Osteoblast (primary cell): ENCODE measurements at regions not wholly inside any gene's neighbourhood (a gene's known extent, or its start where the extent isn't known, plus 50 kb on each side); places are given as distances from the start of the nearest gene placed in this dataset.

Source experiments
- DNase-seq: peaks from one replicate; pipeline ENCODE4 v3.0.0; 2011; ENCODE audit warnings: low spot score, mixed read lengths; ENCODE audit not compliant: insufficient read length; ENCODE audit errors: missing footprints
- H2AFZ ChIP-seq: 2 replicates; pipeline ENCODE4 v1.6.0; 2011; ENCODE audit warnings: mild to moderate bottlenecking, low read length
- H3K27ac ChIP-seq: 2 replicates; pipeline ENCODE4 v1.5.1; 2011; ENCODE audit warnings: mild to moderate bottlenecking, low read depth, low read length, moderate library complexity
- H3K27me3 ChIP-seq: 2 replicates; pipeline ENCODE4 v1.6.0; 2012; ENCODE audit warnings: mild to moderate bottlenecking, control low read depth, inconsistent platforms, low read length, moderate library complexity; ENCODE audit not compliant: insufficient read depth
- H3K36me3 ChIP-seq: 2 replicates; pipeline ENCODE4 v1.5.1; 2011; ENCODE audit warnings: mild to moderate bottlenecking, low read length, control low read depth, moderate library complexity; ENCODE audit not compliant: insufficient read depth
- H3K4me1 ChIP-seq: 2 replicates; pipeline ENCODE4 v1.5.1; 2011; ENCODE audit warnings: mild to moderate bottlenecking, low read length, control low read depth, moderate library complexity; ENCODE audit not compliant: insufficient read depth
- H3K4me2 ChIP-seq: 2 replicates; pipeline ENCODE4 v1.6.0; 2011; ENCODE audit warnings: mild to moderate bottlenecking, low read length; ENCODE audit not compliant: insufficient read depth
- H3K4me3 ChIP-seq: fragments of 200-600 bp; sonication (generic); 3 replicates; pipeline ENCODE4 v1.5.1; 2012; ENCODE audit warnings: mild to moderate bottlenecking, low read length, inconsistent platforms; ENCODE audit not compliant: insufficient read depth
- H3K79me2 ChIP-seq: 2 replicates; pipeline ENCODE4 v1.6.0; 2012; ENCODE audit warnings: mild to moderate bottlenecking, low read length, control low read depth, inconsistent platforms; ENCODE audit not compliant: insufficient read depth
- H3K9me3 ChIP-seq: 2 replicates; pipeline ENCODE4 v1.5.1; 2011; ENCODE audit warnings: low read depth, low read length, control low read depth
- H4K20me1 ChIP-seq: 2 replicates; pipeline ENCODE4 v1.6.0; 2012; ENCODE audit warnings: mild to moderate bottlenecking, low read length, control low read depth; ENCODE audit not compliant: insufficient read depth
- TF ChIP-seq, protein P1 (sequence below): IDR thresholded peaks from 2 replicates; pipeline ENCODE4 v1.5.1; 2011; ENCODE audit warnings: mild to moderate bottlenecking, low read depth, low read length, moderate library complexity; ENCODE audit errors: extremely low read depth

DNA sequence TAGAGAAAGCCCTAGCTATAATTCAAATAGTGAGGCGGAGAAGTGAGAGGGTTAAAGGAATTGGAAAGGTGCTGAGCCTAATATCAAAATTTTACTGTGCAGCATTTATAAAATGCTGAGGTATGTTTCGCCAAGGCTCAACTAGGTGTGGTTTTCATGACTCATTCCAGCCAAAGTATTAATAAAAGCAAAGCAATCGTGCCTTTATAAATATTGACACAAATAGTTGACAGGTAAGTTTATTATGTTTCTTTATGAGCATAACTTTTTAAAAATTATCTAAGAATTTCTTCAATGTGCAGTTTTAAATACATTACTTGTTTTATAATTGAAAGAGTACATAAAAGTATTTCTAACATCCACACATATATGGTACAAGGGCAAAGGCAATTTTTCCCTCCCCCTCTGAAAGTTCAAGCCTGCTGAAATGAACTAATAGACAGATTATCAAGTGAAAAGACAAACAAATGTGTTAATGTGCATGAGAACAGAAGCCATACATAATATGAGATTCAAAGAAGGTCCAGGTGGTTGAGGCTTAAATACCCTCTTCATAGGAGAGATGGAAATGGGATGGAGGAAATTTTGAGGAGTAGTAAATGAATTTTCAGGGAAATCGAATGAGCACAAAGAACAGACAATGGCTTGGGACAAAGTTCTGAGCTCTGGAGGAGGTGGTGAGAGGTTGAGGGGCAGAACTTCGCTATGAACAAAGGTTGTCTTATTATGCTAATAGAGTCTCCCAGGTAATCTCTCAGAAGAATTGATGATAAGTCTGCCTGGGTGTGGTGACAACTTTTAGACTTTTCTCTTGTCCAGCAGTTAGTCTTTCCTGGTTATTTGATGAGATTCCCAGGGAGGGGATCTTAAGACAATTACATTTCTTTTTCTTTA lies 326.5 kb downstream of the BUD13 start:
- Histone ChIP-seq H2AFZ (no peak overlapping the region), H3K4me2 (no peak overlapping the region), H3K4me3 (no peak overlapping the region), H4K20me1 (no peaks in the 10 kb centered on the region), H3K9me3 (no peaks in the 10 kb centered on the region), H3K36me3 (no peaks in the 10 kb centered on the region), H3K27me3 (no peaks in the 10 kb centered on the region), H3K4me1 (no peaks in the 10 kb centered on the region), H3K27ac (no peak overlapping the region), H3K79me2 (no peaks in the 10 kb centered on the region)
- TF ChIP-seq, protein P1, sequence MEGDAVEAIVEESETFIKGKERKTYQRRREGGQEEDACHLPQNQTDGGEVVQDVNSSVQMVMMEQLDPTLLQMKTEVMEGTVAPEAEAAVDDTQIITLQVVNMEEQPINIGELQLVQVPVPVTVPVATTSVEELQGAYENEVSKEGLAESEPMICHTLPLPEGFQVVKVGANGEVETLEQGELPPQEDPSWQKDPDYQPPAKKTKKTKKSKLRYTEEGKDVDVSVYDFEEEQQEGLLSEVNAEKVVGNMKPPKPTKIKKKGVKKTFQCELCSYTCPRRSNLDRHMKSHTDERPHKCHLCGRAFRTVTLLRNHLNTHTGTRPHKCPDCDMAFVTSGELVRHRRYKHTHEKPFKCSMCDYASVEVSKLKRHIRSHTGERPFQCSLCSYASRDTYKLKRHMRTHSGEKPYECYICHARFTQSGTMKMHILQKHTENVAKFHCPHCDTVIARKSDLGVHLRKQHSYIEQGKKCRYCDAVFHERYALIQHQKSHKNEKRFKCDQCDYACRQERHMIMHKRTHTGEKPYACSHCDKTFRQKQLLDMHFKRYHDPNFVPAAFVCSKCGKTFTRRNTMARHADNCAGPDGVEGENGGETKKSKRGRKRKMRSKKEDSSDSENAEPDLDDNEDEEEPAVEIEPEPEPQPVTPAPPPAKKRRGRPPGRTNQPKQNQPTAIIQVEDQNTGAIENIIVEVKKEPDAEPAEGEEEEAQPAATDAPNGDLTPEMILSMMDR = no peak
- DNase-seq = no peak

DNA sequence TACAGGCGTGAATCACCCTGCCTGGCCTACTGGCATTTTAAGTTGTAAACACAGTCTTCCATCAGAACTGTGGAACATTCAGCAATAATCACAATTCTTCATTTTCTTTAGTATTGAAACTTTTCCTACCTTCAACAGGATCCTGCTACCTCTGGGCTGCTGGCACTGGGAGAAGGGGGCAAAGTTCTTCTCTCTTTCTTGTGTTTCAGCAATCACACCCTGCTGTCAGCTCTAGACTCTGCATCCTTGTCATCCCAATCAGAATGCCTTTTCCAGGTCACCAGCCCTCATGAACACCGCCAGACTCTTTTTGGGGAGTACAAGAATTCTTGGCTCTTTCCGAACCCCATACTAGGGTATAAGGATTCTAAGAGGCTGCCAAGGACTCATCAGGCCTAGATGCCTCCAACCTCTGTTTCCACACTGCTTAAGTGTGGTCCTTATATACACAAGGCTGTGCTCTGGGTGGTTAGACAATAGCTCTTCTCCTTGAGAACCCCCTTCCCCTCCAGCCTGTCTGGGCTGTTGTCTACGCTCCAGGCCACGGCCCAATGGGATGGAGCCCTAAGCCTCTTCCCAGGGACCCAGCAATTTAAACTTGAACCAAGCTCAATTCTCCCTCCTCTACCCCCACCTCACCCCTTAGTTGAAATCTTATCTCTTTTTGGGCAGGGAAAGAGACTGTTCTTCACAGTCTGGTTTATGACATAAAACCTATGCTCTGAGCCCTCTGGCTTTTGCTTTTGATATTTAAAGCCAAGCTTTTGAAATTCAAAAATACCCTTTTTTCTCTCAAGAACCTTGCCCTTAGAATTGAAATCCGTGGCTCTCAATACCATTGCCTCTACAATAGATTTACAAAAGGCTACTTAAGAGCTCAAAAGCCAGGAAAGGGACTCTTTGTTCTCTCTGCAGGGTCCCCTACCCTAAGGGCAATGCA lies 327.4 kb downstream of the BUD13 start:
- H3K4me1 ChIP-seq = no peaks in the 10 kb centered on the region
- no peak overlapping the region for H3K4me3 ChIP-seq
- TF ChIP-seq, protein P1 = no peak
- H3K36me3 ChIP-seq = no peaks in the 10 kb centered on the region
- no peaks in the 10 kb centered on the region for H3K9me3 ChIP-seq
- no peaks in the 10 kb centered on the region for H4K20me1 ChIP-seq
- no peaks in the 10 kb centered on the region for H3K79me2 ChIP-seq
- H2AFZ ChIP-seq = no peak overlapping the region
- no peak overlapping the region for H3K27ac ChIP-seq
- no peaks in the 10 kb centered on the region for H3K27me3 ChIP-seq
- no peak for DNase-seq
- H3K4me2 ChIP-seq = no peak overlapping the region

DNA sequence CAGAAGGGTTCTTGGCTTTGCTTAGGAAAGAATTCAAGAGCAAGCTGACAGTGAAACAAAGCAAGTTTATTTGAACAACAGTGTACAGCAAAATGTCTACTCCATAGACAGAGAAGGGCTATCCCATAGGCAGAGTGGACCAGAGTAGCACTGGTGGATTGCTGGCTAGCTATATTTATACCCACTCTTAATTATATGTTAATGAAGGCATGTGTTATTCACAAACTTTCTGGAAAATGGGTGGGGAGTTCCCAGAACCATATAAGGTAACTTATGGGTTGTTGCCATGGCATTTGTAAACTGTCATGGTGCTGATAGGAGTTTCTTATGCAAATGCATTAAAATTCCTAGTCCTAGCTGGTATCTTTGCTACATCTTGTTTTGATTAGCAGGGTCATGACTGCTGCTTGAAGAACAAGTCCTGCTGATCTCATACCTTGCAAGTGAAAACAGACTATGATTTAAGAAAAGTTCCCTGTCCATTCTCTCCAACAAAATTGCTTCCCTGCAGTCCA lies 330.5 kb downstream of the BUD13 start:
- Histone ChIP-seq H3K27ac (no peak overlapping the region), H3K27me3 (no peaks in the 10 kb centered on the region), H3K9me3 (no peaks in the 10 kb centered on the region), H4K20me1 (no peaks in the 10 kb centered on the region), H3K4me3 (no peak overlapping the region), H3K36me3 (no peaks in the 10 kb centered on the region), H3K4me2 (no peak overlapping the region), H3K4me1 (no peaks in the 10 kb centered on the region), H2AFZ (no peak overlapping the region), H3K79me2 (no peaks in the 10 kb centered on the region)
- no peak for DNase-seq
- TF ChIP-seq, protein P1 = no peak

DNA sequence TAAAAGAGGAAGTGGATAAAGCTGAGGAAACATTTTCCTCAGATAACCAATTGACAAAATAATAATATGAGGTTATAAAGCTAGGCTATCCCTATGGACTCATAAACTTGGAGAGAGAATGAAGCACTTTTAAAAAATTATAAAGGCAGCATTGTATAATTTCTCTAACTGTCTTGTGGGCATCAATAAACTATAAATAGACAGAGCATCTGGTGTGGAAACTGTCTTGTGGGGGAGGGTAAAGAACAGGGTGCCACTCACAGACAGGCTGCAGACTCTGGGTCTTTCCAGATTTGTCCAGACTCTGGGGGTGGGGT lies 333.5 kb downstream of the BUD13 start:
- no peaks in the 10 kb centered on the region for H3K4me1 ChIP-seq
- H3K27ac ChIP-seq = no peak overlapping the region
- DNase-seq = no peak
- no peaks in the 10 kb centered on the region for H3K9me3 ChIP-seq
- H4K20me1 ChIP-seq = no peaks in the 10 kb centered on the region
- H3K4me3 ChIP-seq = no peak overlapping the region
- TF ChIP-seq, protein P1 = no peak
- no peaks in the 10 kb centered on the region for H3K79me2 ChIP-seq
- no peaks in the 10 kb centered on the region for H3K36me3 ChIP-seq
- H3K27me3 ChIP-seq = no peaks in the 10 kb centered on the region
- H2AFZ ChIP-seq = no peak overlapping the region
- H3K4me2 ChIP-seq = no peak overlapping the region
